HG03469 (cell line): ENCODE measurements at regions not wholly inside any gene's neighbourhood (a gene's known extent, or its start where the extent isn't known, plus 50 kb on each side); places are given as distances from the start of the nearest gene placed in this dataset.
"Not testable (repeated sequence)": the region's sequence is repeated elsewhere in the genome, so short reads cannot be mapped to it uniquely, and the experiment has no call there.

ENCODE experiments used
- ATAC-seq: cut with Tn5 transposase; IDR thresholded peaks from one replicate; pipeline ENCODE4 v1.9.1; 2021; ENCODE audit warnings: mild to moderate bottlenecking, moderate library complexity, moderate number of reproducible peaks; ENCODE audit not compliant: unreplicated experiment

GRCh38 chr13:56736966-56737365 is 403.8 kb upstream of the PRR20A start:
- no peak for ATAC-seq

GRCh38 chr13:56752636-56753035 is 388.1 kb upstream of the PRR20A start:
- ATAC-seq = no peak

GRCh38 chr13:56755181-56755935 is 385.4 kb upstream of the PRR20A start:
- ATAC-seq = no peak

DNA sequence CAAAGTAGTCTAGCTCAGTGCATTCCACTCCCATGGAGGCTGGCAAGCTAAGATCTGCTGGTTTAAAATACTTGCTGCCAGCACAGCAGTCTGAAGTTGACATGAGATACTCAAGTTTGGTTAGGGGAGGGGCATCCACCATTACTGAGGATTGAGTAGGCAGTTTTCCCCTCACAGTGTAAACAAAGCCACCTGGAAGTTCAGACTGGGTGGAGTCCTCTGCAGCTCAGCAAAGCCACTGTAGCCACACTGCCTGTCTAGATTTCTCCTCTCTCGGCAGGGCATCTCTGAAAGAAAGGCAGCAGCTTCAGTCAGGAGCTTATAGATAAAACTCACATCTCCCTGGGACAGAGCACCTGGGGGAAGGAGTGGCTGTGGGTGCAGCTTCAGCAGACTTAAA is 377.4 kb upstream of the PRR20A start:
- not testable (repeated sequence) for ATAC-seq

GRCh38 chr13:56773148-56773547 is 367.6 kb upstream of the PRR20A start:
- no peak for ATAC-seq

- no peak for ATAC-seq
These were observed 351.2 kb upstream of the PRR20A start for GRCh38 chr13:56789527-56789926.

GRCh38 chr13:56837161-56837560 is 303.6 kb upstream of the PRR20A start:
- no peak for ATAC-seq

- ATAC-seq = no peak
These were observed 289.9 kb upstream of the PRR20A start for GRCh38 chr13:56850852-56851251.

DNA sequence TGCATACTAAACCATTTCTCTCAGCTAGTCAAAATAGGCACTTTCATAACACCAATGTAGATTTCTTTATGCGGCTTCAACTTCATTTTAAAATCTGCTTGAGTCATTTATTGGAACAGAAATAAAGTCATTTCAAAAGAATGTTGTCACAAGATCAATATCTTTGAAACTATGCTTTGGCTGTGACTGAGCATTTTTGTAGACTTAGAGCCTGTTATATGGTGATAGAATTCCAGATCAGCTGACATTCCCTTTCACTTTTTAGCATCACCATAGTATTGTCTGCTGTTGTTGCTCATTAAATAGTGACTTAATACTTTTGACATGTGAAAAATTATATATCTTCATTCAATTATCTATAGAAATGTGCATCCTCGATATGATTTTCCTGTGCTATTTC is 279.2 kb upstream of the PRR20A start:
- no peak for ATAC-seq

GRCh38 chr13:56864451-56864850 is 276.3 kb upstream of the PRR20A start:
- ATAC-seq = no peak

- no peak for ATAC-seq
These were observed 275.3 kb upstream of the PRR20A start for GRCh38 chr13:56865416-56865815.

- ATAC-seq = no peak
These were observed 271.0 kb upstream of the PRR20A start for GRCh38 chr13:56869671-56870070.

- ATAC-seq = no peak
These were observed 254.3 kb upstream of the PRR20A start for GRCh38 chr13:56886398-56886797.

- ATAC-seq = no peak
These were observed 252.3 kb upstream of the PRR20A start for GRCh38 chr13:56888455-56888854.

DNA sequence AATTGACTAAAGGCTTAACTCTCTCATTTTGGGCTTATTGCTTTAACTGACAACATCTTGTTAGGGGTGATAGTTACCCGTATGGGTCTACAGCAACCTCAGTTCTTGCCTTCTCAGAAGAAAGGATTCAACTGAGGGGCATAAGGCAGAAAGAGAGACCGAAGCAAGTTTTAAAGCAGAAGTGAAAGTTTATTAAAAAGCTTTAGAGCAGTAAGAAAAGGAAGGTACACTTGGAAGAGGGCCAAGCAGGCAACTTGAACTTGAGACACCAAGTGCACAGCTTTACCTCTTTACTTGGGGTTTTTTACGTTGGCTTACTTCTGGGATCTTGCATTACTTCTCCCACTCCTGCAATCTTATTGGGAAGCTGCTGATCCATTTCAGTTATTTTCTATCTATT is 246.9 kb upstream of the PRR20A start:
- ATAC-seq = no peak

DNA sequence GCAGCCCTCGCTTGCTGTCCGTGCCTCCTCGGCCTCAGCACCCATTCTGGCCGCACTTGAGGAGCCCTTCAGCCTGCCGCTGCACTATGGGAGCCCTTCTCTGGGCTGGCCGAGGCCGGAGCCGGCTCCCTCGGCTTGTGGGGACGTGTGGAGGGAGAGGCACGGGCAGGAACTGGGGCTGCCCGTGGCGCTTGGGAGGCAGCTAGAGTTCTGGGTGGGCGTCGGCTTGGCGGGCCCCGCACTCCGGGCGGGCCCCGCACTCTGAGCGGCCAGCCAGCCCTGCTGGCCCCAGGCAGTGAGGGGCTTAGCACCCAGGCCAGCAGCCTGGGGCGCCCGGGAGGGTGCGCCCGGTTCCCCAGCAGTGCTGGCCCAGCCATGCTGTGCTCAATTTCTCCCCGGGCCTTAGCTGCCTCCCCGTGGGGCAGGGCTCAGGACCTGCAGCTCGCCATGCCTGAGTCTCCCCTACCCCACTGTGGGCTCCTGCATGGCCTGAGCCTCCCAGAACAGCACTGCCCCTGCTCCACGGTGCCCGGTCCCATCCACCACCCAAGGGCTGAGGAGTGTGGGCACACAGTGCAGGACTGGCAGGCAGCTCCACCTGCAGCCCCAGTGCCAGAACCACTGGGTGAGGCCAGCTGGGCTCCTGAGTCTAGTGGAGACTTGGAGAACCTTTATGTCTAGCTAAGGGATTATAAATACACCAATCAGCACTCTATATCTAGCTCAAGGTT is 240.0 kb upstream of the PRR20A start:
- no peak for ATAC-seq

- ATAC-seq = no peak
These were observed 238.4 kb upstream of the PRR20A start for GRCh38 chr13:56902276-56902675.

DNA sequence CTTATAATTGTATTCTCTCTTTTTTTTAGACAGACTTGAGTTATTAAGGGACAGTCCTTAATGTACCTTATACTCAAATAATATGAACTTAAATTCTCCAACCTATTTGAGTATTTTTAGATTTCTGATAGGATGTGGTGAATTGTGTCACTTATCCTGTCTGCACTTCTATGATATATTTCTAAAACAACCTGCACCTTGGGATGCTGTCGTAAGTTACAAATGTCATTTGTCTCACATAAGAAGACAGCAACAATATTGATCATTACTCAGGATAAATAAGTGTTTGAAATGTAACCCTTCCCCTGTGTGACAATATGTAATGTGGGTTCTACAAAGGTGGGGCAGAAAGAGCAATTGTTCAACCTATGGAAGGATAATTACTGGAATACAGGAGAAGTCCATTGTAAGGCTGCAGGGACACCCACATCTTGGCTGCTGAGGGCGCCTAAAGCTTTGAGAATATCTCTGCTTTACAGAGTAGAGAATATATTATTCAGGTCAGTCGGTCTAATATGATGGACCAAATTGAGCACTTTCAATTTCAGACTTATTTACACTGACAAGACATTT is 236.9 kb upstream of the PRR20A start:
- no peak for ATAC-seq

DNA sequence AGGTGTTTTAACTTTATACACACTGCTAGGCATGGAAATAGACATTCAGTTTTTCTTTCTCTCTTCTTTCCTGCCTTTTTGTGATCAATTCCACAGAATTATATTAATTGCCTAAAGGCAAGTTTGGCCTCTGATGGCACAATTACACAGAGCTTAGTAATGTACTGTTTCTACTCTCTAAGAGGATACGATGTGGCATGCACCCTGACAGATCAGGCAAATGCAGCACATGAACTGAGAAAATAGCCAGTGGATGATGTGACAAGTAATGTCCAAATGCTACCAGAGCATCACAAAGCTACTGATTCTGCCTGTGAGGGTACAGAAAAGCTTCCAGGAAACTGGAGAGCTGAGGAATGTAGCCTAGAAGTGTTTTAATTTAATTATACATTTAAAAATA is 233.8 kb upstream of the PRR20A start:
- no peak for ATAC-seq

GRCh38 chr13:56907766-56908165 is 233.0 kb upstream of the PRR20A start:
- no peak for ATAC-seq

DNA sequence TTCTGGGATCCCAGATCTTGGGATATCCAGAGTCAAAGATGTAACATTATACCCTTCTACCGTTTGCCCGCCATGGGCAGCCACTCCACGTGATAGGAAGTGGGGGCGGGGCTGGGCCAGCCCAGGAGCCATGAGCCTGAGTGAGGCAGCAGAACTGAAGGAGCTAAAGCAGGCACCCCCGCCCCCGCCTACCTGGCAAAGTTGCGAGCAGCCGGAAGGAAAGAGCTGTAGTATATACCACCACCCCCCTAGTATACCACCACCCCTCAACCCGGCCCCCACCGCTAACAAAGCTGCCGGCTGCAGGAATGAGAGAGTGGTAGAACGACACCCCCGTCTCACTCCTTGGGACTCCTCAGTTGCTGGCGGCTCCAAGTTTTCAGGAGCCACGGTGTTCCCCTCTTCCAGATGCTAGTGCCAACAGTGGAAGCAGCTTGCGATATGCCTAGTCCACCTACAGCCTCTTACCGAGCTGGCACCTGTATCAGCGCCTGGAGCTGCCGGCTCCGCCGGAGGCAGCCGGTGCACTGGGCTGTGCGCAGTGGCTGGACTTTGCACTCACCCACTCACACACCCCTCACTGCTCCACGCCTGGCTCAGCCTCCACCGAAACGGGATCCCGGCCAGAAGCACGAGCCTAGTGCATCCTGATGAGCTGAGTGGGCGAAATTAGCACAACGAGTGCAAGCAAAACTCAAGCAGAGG is 230.7 kb upstream of the PRR20A start:
- no peak for ATAC-seq
